Globus pallidus (tissue), 1 donor: ENCODE measurements at regions not wholly inside any gene's neighbourhood (a gene's known extent, or its start where the extent isn't known, plus 50 kb on each side); places are given as distances from the start of the nearest gene placed in this dataset.

ENCODE experiments used
- DNase-seq: peaks from one replicate; pipeline ENCODE4 v3.0.0-alpha.2; 2015; ENCODE audit warnings: low spot score

GRCh38 chr2:15866563-15867193 is 73.7 kb upstream of the MYCN start:
- DNase-seq = no peak

DNA sequence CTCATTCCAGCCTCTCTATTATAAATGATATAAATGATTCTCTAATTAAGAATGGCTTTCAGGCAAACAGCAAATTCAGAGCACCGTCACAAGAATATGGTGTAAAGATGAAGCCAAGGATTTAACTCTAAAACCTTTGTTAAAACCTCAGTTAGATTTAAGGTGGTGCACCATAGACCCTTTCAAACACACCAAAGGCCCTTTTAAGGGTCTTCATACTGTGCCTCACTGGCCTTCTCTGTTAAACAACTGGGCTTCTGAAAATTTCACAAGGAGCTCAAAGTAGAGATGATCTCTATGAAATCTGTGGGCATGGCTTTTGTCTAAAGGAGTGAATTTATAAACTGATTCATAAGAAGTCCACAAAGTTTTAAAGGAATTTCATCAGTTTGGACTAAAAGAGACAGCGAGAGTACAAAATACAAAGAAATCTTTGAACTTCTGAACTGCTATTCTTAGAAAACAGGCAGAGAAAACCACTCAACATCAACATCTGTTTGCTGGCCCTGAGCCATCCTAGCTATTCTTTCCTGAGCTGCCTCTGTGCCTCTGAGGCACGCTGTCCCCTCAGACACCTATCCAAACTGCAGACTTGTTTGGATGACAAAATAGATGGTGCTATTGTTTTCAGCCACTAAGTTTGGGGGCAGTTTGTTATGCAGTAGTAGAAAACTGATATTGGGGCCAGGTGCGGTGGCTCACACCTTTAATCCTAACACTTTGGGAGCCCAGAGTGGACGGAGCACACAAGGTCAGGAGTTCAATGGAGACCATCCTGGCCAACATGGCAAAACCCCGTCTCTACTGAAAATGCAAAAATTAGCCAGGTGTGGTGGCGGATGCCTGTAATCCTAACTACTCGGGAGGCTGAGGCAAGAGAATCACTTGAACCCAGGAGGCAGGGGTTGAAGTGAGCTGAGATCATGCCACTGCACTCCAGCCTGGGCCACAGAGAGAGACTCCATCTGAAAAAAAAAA is 72.9 kb upstream of the MYCN start:
- no peak for DNase-seq

DNA sequence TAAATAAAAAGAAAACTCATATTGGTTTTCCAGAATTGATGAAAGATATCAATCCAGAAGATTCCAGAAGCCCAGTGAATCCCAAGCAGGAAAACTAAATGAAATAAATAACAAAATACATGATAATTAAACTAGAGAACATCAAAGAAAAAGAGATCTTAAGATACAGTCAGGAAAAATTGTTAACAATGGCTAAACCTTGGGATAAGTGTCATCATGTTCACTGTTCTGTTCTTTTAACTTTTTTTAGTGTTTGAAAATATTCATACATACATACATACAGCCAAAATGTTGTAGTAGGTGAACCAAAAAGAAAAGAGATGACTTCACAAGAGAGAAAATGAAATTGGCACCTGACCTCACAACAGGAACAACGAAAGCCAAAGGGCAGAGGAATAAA is 72.2 kb upstream of the MYCN start:
- no peak for DNase-seq

GRCh38 chr2:15868704-15869103 is 71.6 kb upstream of the MYCN start:
- no peak for DNase-seq

GRCh38 chr2:15869396-15869795 is 71.0 kb upstream of the MYCN start:
- DNase-seq = no peak

DNA sequence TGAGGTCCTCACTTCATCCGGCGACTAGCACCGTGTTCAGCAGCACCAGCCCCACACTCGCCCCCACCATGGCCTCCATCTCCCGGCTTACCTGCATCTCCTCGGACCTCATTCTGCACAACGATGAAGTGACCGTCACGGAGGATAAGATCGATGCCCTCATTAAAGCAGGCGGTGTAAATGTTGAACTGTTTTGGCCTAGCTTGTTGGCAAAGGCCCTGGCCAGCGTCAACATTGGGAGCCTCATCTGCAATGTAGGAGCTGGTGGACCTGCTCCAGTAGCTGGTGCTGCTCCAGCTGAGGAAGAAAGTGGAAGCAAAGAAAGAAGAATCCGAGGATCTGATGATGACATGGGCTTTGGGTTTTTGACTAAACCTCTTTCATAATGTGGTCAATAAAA is 70.5 kb upstream of the MYCN start:
- no peak for DNase-seq

- DNase-seq = no peak
These were observed 69.8 kb upstream of the MYCN start for GRCh38 chr2:15870565-15870964.

GRCh38 chr2:15871239-15871783 is 69.0 kb upstream of the MYCN start:
- no peak for DNase-seq

DNA sequence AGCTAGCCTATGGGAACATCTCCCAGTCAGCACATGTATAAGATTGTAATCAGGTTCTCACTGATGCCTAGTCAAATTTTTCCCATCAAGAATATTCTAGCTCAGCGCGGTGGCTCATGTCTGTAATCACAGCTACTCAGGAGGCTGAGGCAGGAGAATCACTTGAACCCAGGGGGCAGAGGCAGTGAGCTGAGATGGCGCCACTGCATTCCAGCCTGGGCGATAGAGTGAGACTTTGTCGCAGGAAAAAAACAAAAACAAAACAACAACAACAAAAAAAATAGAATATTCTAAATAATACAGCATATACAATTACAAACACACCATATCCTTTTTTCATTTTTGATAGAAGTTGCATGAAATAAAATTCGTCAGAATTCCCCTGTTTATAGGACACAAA is 67.5 kb upstream of the MYCN start:
- no peak for DNase-seq

- no peak for DNase-seq
These were observed 66.0 kb upstream of the MYCN start for GRCh38 chr2:15874321-15874720.

- DNase-seq = no peak
These were observed 65.2 kb upstream of the MYCN start for GRCh38 chr2:15874854-15875804.

DNA sequence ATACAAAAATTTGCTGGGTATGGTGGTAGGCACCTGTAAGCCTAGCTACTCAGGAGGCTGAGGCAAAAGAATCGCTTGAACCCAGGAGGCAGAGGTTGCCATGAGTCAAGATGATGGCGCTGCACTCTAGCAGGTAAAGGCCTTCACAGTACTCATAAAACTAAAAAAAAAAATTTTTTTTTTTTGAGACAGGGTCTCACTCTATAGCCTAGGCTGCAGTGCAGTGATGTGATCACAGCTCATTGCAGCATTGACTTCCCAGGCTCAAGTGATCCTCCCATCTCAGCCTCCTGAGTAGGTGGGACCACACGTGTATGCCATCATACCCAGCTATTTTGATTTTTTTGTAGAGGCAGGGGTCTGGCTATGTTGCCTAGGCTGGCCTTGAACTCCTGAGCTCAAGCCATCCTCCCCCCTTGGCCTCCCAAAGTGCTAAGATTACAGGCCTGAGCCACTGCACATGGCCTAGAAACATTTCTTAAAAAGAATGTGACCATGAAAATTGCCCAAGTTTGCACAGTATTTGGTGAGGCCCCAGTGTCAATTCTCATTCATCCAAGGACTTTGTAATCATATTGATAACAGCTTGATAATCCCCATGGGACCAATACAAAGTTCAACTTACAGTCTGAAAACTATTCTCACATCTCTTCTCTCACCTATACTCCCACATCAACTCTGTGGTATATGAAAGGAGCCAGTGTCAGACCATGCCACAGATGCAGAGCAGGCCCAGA is 64.2 kb upstream of the MYCN start:
- DNase-seq = no peak

- no peak for DNase-seq
These were observed 59.9 kb upstream of the MYCN start for GRCh38 chr2:15880226-15881119.

DNA sequence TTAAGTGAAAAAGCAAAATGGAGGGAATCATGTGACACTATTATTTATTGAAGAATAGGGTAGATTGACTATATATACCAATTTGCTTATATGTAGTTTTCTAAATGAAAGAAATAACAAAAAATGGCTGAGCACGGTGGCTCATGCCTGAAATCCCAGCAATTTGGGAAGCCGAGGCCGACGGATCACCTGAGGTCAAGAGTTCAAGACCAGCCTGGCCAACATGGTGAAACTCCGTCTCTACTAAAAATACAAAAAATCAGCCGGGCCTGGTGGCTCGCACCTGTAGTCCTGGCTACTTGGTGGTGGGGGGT is 59.3 kb upstream of the MYCN start:
- no peak for DNase-seq

DNA sequence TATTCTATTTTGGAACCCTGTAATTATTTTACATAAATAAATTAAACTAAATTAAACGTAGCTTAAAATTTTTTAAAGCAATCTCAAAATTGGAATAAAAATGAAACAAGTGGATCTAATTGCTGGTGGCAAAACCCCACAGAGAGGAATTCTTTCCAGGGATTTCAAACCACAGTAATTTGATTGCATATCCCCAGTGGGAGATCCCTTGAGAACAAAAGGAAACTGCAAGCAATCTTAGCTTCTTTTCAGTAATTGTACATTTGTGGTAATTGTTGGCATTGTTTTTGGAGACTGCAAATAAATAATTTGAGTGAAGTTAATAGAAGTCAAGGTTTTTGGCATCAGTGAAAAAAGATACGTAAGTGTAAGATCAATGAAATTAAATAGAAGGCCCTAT is 58.7 kb upstream of the MYCN start:
- no peak for DNase-seq

DNA sequence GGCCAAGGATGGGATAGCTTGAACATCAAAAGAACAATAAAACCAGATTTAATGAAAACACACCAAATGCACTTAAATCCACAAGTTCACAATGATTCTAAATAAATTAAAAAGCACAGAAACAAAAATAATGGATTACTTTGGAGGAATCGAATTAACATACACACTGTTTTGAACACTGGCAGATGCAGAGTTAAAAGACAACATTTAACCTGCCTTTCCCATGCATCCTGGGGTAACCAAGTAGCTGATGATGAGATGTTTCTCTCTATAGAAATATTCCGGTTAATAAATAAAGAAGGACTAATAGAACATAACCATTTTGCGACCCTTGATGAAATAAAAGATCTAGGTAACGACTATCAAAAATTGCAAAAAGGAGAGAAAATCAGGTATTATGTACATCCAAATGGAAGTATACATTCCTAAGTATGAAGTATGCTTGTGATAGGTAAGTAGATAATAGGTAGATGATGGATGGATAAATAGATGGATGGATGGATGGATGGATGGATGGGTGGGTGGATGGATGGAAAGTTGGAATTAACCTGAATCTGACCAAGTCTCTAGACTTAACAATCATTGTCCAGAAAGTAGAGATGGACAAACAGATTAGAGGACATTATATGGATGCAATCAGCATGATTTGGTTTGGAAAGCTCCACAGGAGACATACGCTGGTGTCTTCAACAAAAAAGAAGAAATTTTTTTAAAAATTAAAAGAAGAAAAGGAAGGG is 57.4 kb upstream of the MYCN start:
- no peak for DNase-seq

GRCh38 chr2:15883684-15884083 is 56.7 kb upstream of the MYCN start:
- no peak for DNase-seq

GRCh38 chr2:15884790-15885189 is 55.6 kb upstream of the MYCN start:
- no peak for DNase-seq

DNA sequence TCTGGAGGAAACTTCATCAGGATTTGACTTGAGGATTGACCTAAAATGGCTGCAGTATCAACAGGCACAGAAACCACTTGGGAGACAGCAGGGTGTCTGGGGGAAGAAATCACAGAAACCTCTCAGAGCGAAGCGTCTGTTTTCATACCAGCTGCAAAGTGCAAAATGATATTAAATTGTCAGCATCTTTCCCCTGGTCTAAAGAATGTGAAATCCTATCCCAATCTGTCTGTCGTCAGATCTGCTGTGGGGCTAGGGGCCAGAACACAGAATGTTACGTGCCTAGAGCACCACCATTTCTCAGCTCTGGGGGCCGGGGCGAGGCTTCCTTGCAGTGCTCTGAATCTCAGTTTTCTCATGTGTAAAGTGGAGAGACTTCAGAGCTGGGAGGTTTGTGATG is 54.1 kb upstream of the MYCN start:
- DNase-seq = no peak
